ENCODE measurements at regions not wholly inside any gene's neighbourhood (a gene's known extent, or its start where the extent isn't known, plus 50 kb on each side); places are given as distances from the start of the nearest gene placed in this dataset.

DNA sequence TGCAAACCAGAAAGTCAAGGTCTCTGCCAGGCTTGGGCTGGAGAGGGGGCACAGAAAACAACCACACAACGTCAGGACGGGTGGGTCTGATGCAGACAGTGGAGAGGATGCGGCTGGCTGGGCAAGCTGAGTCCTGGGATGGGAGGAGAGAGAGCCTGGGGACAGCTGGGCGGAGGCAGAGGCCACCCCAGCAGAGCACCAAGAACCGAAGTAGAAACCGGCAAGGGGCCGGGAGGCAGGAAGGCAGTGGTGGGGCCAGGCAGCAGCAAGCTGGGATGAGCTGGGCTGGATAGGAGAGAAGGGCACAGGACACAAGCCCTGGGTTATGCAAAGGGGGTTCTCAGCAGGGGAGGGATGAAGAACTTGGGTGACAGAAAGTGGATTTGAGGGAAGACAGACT, 188.2 kb downstream of the SHANK2 start:
- no peak overlapping the region for H2BK20ac ChIP-seq (ENCODE audit: low read length)
- CTCF ChIA-PET (ENCODE audit: partially characterized antibody) = interaction anchor here (1.3 kb wide), 1 partner anchor 13 kb away, joined by 4 read pairs; no protein-coding TSS in a partner anchor
- H4K8ac ChIP-seq (ENCODE audit: extremely low read depth, insufficient read depth, low read length) = no peak overlapping the region
- 90% methylated on average over 7 of the region's 7 CpGs; no CpG with 5 or more reads in 1 of the 2 experiments for WGBS, 2 experiments (ENCODE audit: extremely low coverage in 1 of 2, insufficient coverage in 1 of 2, insufficient read length in 1 of 2, insufficient replicate concordance in 2 of 2, low coverage in 1 of 2, low lambda C conversion rate in 2 of 2, missing lambda C conversion rate in 1 of 2)
- no peak overlapping the region for H3K4ac ChIP-seq (replicated peaks; ENCODE audit: insufficient read length, low read depth, low read length)
- peaks cover 12% of the 10 kb centered on the region; the same call in 1 of the 2 replicates for H3K23me2 ChIP-seq (ENCODE audit: low read depth, low read length)
- H3K4me2 ChIP-seq (ENCODE audit: insufficient read depth in 1 of 2, low read depth in 2 of 2, low read length in 2 of 2) = no peak overlapping the region
- no peak overlapping the region for H3K23ac ChIP-seq (ENCODE audit: insufficient read length)
- H3K4me1 ChIP-seq (replicated peaks in 1 of 4; ENCODE audit: control insufficient read depth in 3 of 4, insufficient read depth in 4 of 4, low read length in 3 of 4) = no peaks in the 10 kb centered on the region; a peak in 2 of 7 replicates
- H3K36me3 ChIP-seq (ENCODE audit: control insufficient read depth in 2 of 4, insufficient read depth in 4 of 4, low read length in 3 of 4) = no peaks in the 10 kb centered on the region; a peak in 1 of 8 replicates
- no peak overlapping the region for H3K9ac ChIP-seq (replicated peaks in 1 of 4; ENCODE audit: extremely low read depth in 1 of 4, low read depth in 3 of 4, low read length in 3 of 4)
- peaks cover 2% of the 10 kb centered on the region; the same call in 1 of the 2 replicates for H3K79me1 ChIP-seq (ENCODE audit: low read depth, low read length)
- no peak overlapping the region for H4K5ac ChIP-seq (ENCODE audit: insufficient read length, low read depth, low read length)
- no peak overlapping the region for H3K14ac ChIP-seq (ENCODE audit: insufficient read length)
- no peak overlapping the region for H2BK12ac ChIP-seq (ENCODE audit: low read depth, low read length)
- POLR2A ChIA-PET (ENCODE audit: partially characterized antibody) = no interaction called here
- no peak overlapping the region for H2BK120ac ChIP-seq (replicated peaks; ENCODE audit: low read depth, low read length)
- DNase-seq (ENCODE audit: low read depth in 1 of 2, low spot score in 2 of 2) (no peak), FAIRE-seq (no peak)
- no peak overlapping the region for H3K4me3 ChIP-seq (ENCODE audit: extremely low read depth in 1 of 4, insufficient read depth in 2 of 4, low read depth in 3 of 4, low read length in 4 of 4)
- H2BK5ac ChIP-seq (ENCODE audit: low read depth, low read length) = no peak overlapping the region
- no peak overlapping the region for H2BK15ac ChIP-seq (ENCODE audit: low read length)
- H3K56ac ChIP-seq (replicated peaks; ENCODE audit: insufficient read length, low read depth, low read length) = no peak overlapping the region
- H4K91ac ChIP-seq (replicated peaks; ENCODE audit: insufficient read length, low read length) = no peak overlapping the region
- H3K79me2 ChIP-seq (ENCODE audit: control insufficient read depth in 1 of 2, insufficient read depth in 2 of 2, low read length in 2 of 2) = peaks cover 5 to 8% of the 10 kb centered on the region in 2 experiments; a peak in 3 of 4 replicates
- H2AFZ ChIP-seq (ENCODE audit: low read length) = no peak overlapping the region
- no peak overlapping the region for H2AK5ac ChIP-seq (ENCODE audit: low read depth, low read length)
- peaks cover 4 to 14% of the 10 kb centered on the region in 2 experiments for H4K20me1 ChIP-seq (replicated peaks in 1 of 2; ENCODE audit: control insufficient read depth in 1 of 2, insufficient read depth in 2 of 2, low read length in 2 of 2)
- H3K27me3 ChIP-seq (replicated peaks in 1 of 4; ENCODE audit: control insufficient read depth in 3 of 4, extremely low read depth in 1 of 4, insufficient read depth in 3 of 4, low read length in 3 of 4) = no peaks in the 10 kb centered on the region
- H3K27ac ChIP-seq (ENCODE audit: low read depth, low read length) = no peak overlapping the region
- H3K9me3 ChIP-seq (ENCODE audit: insufficient read depth in 2 of 2, low read depth in 1 of 2, low read length in 1 of 2) = peaks cover 0 to 6% of the 10 kb centered on the region in 2 experiments; a peak in 1 of 4 replicates
- H3K18ac ChIP-seq (ENCODE audit: extremely low read depth, low read length) = no peak overlapping the region
- TF ChIP-seq BACH1 (IDR thresholded peaks at IDR 0.05; ENCODE audit: low read length) (no peak), RAD21 (IDR thresholded peaks at IDR 0.05 in 1 of 2, conservative IDR thresholded peaks at IDR 0.05 in 1 of 2; ENCODE audit: low read depth in 2 of 2, low read length in 2 of 2) (no peak), CTBP2 (IDR thresholded peaks at IDR 0.05; ENCODE audit: borderline replicate concordance, insufficient read depth, insufficient read length, low read length) (no peak), ZNF274 (IDR thresholded peaks at IDR 0.05; ENCODE audit: borderline replicate concordance, extremely low read depth, low read length) (no peak), GTF2F1 (IDR thresholded peaks at IDR 0.05; ENCODE audit: borderline replicate concordance, low read depth, low read length) (no peak), HDAC6 (IDR thresholded peaks at IDR 0.05; ENCODE audit: low read depth, low read length) (no peak), FOSL1 (IDR thresholded peaks at IDR 0.05; ENCODE audit: insufficient read depth, low read depth, low read length) (no peak), CREB1 (IDR thresholded peaks at IDR 0.05) (no peak), JUND (IDR thresholded peaks at IDR 0.05; ENCODE audit: low read length) (no peak)
- TF ChIP-seq, protein P1, sequence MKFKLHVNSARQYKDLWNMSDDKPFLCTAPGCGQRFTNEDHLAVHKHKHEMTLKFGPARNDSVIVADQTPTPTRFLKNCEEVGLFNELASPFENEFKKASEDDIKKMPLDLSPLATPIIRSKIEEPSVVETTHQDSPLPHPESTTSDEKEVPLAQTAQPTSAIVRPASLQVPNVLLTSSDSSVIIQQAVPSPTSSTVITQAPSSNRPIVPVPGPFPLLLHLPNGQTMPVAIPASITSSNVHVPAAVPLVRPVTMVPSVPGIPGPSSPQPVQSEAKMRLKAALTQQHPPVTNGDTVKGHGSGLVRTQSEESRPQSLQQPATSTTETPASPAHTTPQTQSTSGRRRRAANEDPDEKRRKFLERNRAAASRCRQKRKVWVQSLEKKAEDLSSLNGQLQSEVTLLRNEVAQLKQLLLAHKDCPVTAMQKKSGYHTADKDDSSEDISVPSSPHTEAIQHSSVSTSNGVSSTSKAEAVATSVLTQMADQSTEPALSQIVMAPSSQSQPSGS (IDR thresholded peaks at IDR 0.05; ENCODE audit: low read length) = no peak
- TF ChIP-seq, protein P2, sequence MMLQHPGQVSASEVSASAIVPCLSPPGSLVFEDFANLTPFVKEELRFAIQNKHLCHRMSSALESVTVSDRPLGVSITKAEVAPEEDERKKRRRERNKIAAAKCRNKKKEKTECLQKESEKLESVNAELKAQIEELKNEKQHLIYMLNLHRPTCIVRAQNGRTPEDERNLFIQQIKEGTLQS (IDR thresholded peaks at IDR 0.05; ENCODE audit: insufficient read depth, low read depth, low read length) = no peak

Data from H1 (cell line).